ENCODE measurements at regions not wholly inside any gene's neighbourhood (a gene's known extent, or its start where the extent isn't known, plus 50 kb on each side); places are given as distances from the start of the nearest gene placed in this dataset.

DNA sequence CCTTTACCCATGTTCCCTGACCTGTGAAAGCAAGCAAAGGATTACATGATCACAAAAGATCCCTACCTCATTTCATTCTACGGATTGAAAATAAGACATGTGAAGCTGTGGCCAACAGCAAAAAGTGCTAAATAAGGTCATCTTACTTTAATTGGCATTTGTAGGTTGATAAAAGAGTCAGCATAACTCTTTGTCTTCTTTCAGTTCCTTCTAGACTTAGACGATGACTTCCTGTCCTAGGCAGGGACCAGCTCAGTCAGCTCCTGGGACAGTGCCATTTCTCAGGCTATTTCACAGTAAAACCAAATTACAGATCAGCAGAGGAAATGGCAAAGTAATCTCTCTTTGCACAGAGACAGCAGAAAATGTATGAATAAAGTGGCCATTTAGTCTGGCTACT is 480.7 kb downstream of the RFPL4B start:
- Histone ChIP-seq H3K27ac (no peak overlapping the region), H3K9ac (no peak overlapping the region), H3K4me1 (peaks cover 0 to 18% (median 8%) of the 10 kb centered on the region in 10 experiments; a peak in 14 of 20 replicates), H4K20me1 (no peaks in the 10 kb centered on the region), H3K4me2 (peak overlapping the region in 5 of 11 experiments; percentile 7 to 66 (median 54); a peak in 10 of 22 replicates), H3K27me3 (peaks cover 0 to 18% (median 0%) of the 10 kb centered on the region in 11 experiments; a peak in 3 of 22 replicates), H3K36me3 (no peaks in the 10 kb centered on the region), H3K9me3 (replicated peaks in 1 of 11) (no peaks in the 10 kb centered on the region), H3K4me3 (no peak overlapping the region)
- no peak for TF ChIP-seq Cebpa-rat (IDR thresholded peaks at IDR 0.05)

- no peaks in the 10 kb centered on the region for H4K20me1 ChIP-seq
- H3K27ac ChIP-seq: no peak overlapping the region
- H3K4me3 ChIP-seq: no peak overlapping the region
- H3K4me2 ChIP-seq: no peak overlapping the region
- H3K4me1 ChIP-seq: peaks cover 0 to 18% (median 8%) of the 10 kb centered on the region in 10 experiments; a peak in 14 of 20 replicates
- peaks cover 0 to 11% (median 0%) of the 10 kb centered on the region in 11 experiments; a peak in 3 of 22 replicates for H3K27me3 ChIP-seq
- H3K36me3 ChIP-seq: no peaks in the 10 kb centered on the region
- TF ChIP-seq Cebpa-rat (IDR thresholded peaks at IDR 0.05): no peak
- no peaks in the 10 kb centered on the region for H3K9me3 ChIP-seq (replicated peaks in 1 of 11)
- no peak overlapping the region for H3K9ac ChIP-seq
Measured at GRCh38 chr6:112831022-112831421, 483.9 kb downstream of the RFPL4B start.

DNA sequence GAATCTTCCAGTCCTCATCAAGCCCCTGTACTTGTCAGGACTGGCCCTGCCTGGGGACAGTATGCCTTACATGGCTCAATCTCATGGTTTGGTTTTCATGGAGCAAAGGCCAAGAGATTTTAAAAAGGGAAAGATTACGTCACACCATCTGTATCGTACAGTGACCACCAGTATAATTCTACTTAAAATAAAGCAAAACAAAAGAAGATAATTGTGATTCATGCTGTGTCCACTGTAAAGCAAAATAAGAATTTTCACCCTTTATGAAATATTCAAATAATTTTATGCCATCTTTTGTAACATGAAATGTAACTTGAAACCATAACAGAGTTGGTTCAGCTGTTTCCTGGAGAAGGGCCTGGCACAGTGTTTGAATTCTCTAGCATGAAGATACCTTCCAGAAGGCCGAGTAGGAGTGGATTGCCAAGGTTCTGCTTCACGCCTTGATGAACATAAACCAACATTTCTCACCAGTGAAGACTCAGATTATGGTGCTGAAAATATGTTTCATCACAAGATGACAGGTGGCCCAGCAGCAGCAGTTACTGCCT is 486.5 kb downstream of the RFPL4B start:
- peaks cover 0 to 2% (median 0%) of the 10 kb centered on the region in 10 experiments; a peak in 3 of 20 replicates for H3K4me1 ChIP-seq
- no peaks in the 10 kb centered on the region for H3K36me3 ChIP-seq
- no peak overlapping the region for H3K9ac ChIP-seq
- no peaks in the 10 kb centered on the region for H3K9me3 ChIP-seq (replicated peaks in 1 of 11)
- H3K4me2 ChIP-seq: no peak overlapping the region
- no peaks in the 10 kb centered on the region for H4K20me1 ChIP-seq
- H3K4me3 ChIP-seq: no peak overlapping the region
- H3K27me3 ChIP-seq: no peaks in the 10 kb centered on the region
- peak in 1 of 11 experiments; percentile 55; a peak in 1 of 22 replicates for TF ChIP-seq Cebpa-rat (IDR thresholded peaks at IDR 0.05)
- H3K27ac ChIP-seq: no peak overlapping the region

DNA sequence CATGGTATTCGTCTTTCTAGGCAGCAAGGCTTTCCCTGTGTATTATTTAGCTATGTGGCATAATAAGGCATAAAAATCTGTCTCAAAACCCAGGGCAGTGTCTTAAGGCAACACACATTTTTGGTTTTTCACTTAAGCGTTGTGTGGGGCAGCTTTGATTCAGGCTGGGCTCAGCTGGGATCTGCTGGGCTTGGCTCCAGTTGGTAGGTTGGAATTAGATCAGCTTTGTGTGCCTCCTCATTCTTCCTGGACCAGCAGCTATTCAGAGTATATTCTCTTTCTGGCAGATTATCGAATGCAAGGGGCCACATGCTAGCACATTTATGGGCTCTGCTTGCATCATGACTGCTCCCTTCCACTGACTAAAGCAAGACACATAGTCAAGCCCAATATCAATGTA is 487.9 kb downstream of the RFPL4B start:
- TF ChIP-seq Cebpa-rat (IDR thresholded peaks at IDR 0.05): no peak
- H3K9ac ChIP-seq: no peak overlapping the region
- no peak overlapping the region for H3K4me3 ChIP-seq
- no peaks in the 10 kb centered on the region for H3K36me3 ChIP-seq
- no peak overlapping the region for H3K4me2 ChIP-seq
- H3K27me3 ChIP-seq: no peaks in the 10 kb centered on the region
- H3K9me3 ChIP-seq (replicated peaks in 1 of 11): no peaks in the 10 kb centered on the region
- no peaks in the 10 kb centered on the region for H3K4me1 ChIP-seq
- no peaks in the 10 kb centered on the region for H4K20me1 ChIP-seq
- H3K27ac ChIP-seq: no peak overlapping the region

GRCh38 chr6:112839525-112839961 is 492.4 kb downstream of the RFPL4B start:
- no peak overlapping the region for H3K9ac ChIP-seq
- no peak for TF ChIP-seq Cebpa-rat (IDR thresholded peaks at IDR 0.05)
- no peak overlapping the region for H3K27ac ChIP-seq
- no peaks in the 10 kb centered on the region for H3K4me1 ChIP-seq
- H3K27me3 ChIP-seq: no peaks in the 10 kb centered on the region
- no peaks in the 10 kb centered on the region for H3K9me3 ChIP-seq (replicated peaks in 1 of 11)
- H3K4me3 ChIP-seq: no peak overlapping the region
- no peaks in the 10 kb centered on the region for H3K36me3 ChIP-seq
- H4K20me1 ChIP-seq: no peaks in the 10 kb centered on the region
- H3K4me2 ChIP-seq: no peak overlapping the region

DNA sequence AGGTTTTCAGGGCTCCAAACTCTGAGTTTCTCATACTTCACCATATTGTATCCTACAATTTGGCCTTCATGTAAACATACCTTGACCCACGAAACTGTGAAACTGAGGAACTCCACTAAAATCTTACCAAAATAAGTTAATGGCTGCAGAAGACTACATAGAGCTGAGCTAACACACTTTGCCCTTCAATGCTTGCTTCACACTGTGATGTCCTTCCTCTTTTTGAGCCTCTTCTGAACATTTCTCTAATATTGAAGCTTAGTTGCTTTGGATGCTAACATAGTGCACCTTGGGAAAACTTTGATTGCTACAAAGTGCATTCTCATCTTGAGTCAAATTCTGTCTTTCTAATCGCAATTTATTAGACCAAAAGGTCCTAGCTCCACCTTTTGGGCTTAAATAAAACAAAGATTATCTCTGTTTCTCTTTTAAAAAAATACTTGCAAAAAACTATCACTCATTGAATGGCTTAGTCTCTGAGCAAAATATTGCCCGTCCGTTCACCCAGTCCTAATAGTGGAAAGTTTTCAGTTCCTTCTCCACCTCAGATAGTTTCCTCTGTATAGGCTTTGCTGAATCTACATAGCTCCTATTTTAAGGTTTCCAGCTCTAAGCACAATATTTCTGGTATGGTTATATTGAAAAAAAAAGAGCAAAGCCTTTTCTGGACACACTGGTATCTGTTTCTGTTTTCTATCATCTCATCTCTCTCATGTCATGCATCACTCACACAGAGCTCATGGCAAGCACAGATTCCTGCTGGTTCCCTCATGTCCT is 494.6 kb downstream of the RFPL4B start:
- Histone ChIP-seq H3K36me3 (no peaks in the 10 kb centered on the region), H3K4me3 (no peak overlapping the region), H3K9ac (no peak overlapping the region), H3K9me3 (replicated peaks in 1 of 11) (no peaks in the 10 kb centered on the region), H3K4me1 (no peaks in the 10 kb centered on the region), H3K4me2 (no peak overlapping the region), H3K27me3 (no peaks in the 10 kb centered on the region), H4K20me1 (no peaks in the 10 kb centered on the region), H3K27ac (no peak overlapping the region)
- no peak for TF ChIP-seq Cebpa-rat (IDR thresholded peaks at IDR 0.05)

DNA sequence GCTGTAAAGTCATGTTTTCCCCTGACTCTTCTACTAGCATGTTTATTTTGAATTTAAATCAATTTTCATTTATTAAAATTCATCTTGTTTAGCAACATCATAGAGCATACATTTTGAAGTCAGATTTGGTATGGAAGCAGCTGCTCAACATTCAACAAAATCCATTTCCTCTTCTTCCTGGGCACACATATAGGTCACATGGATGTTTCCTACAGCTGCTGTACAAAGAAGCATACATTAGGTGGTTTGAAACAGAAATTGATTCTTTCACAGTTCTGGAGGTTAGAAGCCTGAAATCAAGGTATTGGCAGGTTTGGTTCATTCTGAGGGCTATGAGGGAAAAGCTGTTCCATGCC is 495.2 kb downstream of the RFPL4B start:
- Histone ChIP-seq H3K27ac (no peak overlapping the region), H3K36me3 (no peaks in the 10 kb centered on the region), H4K20me1 (no peaks in the 10 kb centered on the region), H3K27me3 (no peaks in the 10 kb centered on the region), H3K9ac (no peak overlapping the region), H3K4me3 (no peak overlapping the region), H3K4me1 (no peaks in the 10 kb centered on the region), H3K9me3 (replicated peaks in 1 of 11) (no peaks in the 10 kb centered on the region), H3K4me2 (no peak overlapping the region)
- no peak for TF ChIP-seq Cebpa-rat (IDR thresholded peaks at IDR 0.05)

DNA sequence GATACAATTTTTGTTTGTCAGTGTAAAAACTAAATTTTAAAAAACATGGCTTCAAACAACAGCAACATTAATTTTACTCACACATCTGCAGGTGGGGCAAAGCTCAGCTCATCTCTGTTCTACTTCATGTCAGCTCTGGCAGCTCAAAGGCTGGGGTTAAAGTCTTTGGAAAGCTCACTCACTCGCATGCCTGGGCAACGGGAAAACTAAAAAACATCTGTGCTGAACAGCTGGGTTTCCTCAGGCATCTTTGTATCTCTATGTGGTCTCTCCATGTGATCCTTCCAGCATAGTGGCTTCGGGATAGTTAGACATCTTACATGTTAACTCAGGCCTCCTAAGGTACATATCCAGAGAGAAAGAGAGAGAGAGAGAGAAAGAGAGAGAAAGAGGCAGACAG is 499.6 kb downstream of the RFPL4B start:
- H3K27me3 ChIP-seq: no peaks in the 10 kb centered on the region
- no peaks in the 10 kb centered on the region for H3K36me3 ChIP-seq
- H3K9ac ChIP-seq: no peak overlapping the region
- H3K9me3 ChIP-seq (replicated peaks in 1 of 11): no peaks in the 10 kb centered on the region
- TF ChIP-seq Cebpa-rat (IDR thresholded peaks at IDR 0.05): no peak
- no peak overlapping the region for H3K4me2 ChIP-seq
- H3K4me3 ChIP-seq: no peak overlapping the region
- no peak overlapping the region for H3K27ac ChIP-seq
- H3K4me1 ChIP-seq: no peaks in the 10 kb centered on the region
- H4K20me1 ChIP-seq: no peaks in the 10 kb centered on the region

GRCh38 chr6:112851146-112851545 is 504.0 kb downstream of the RFPL4B start:
- no peaks in the 10 kb centered on the region for H3K4me1 ChIP-seq
- H3K27ac ChIP-seq: no peak overlapping the region
- no peak overlapping the region for H3K4me3 ChIP-seq
- H3K4me2 ChIP-seq: no peak overlapping the region
- no peaks in the 10 kb centered on the region for H3K9me3 ChIP-seq (replicated peaks in 1 of 11)
- no peaks in the 10 kb centered on the region for H3K36me3 ChIP-seq
- no peak overlapping the region for H3K9ac ChIP-seq
- H3K27me3 ChIP-seq: no peaks in the 10 kb centered on the region
- no peak for TF ChIP-seq Cebpa-rat (IDR thresholded peaks at IDR 0.05)
- H4K20me1 ChIP-seq: no peaks in the 10 kb centered on the region

- Histone ChIP-seq H3K9ac (no peak overlapping the region), H3K4me3 (no peak overlapping the region), H3K36me3 (no peaks in the 10 kb centered on the region), H3K27ac (no peak overlapping the region), H4K20me1 (no peaks in the 10 kb centered on the region), H3K9me3 (replicated peaks in 1 of 11) (no peaks in the 10 kb centered on the region), H3K4me1 (no peaks in the 10 kb centered on the region), H3K4me2 (no peak overlapping the region), H3K27me3 (no peaks in the 10 kb centered on the region)
- no peak for TF ChIP-seq Cebpa-rat (IDR thresholded peaks at IDR 0.05)
Measured at GRCh38 chr6:112853162-112853561, 506.0 kb downstream of the RFPL4B start.

Measured in BLaER1 treated with 17β-estradiol and CSF1 and Interleukin-3, amounts not matched to agents 10 nM and 100 nM (cell line).